ENCODE measurements at regions not wholly inside any gene's neighbourhood (a gene's known extent, or its start where the extent isn't known, plus 50 kb on each side); places are given as distances from the start of the nearest gene placed in this dataset.

DNA sequence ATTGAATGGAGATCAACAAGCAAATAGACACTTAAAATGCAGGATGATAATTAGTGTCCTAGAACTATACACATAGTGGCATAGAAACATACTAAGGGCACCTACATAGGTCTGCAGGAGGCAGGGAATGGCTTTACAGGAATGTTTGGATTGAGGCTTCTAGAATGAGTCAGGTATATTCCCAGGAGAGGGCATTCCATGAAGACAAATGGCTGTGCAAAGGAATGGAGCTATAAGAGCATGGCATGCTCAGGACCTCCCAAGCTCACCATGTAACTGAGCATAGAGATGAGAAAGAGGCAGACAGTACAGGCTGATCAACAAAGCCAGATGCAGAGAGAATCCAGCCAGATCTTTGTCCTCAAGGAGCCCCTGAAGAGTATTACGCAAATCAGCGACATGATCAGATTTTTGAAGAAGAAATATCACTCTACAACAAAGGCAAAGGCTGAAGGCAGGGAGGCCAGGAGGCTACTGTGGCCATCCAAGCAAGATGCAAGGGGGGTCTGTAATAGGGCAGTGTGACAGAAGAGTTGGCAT lies 211.1 kb upstream of the MTNR1B start:
- Mint-ChIP-seq H3K4me3 (ENCODE audit: unreplicated experiment) (no peak overlapping the region), H3K27ac (ENCODE audit: unreplicated experiment) (no peak overlapping the region), H3K4me1 (ENCODE audit: low read depth) (peaks cover 5% of the 10 kb centered on the region), H3K9me3 (ENCODE audit: low read depth) (peaks cover 3% of the 10 kb centered on the region), H3K36me3 (ENCODE audit: low read depth) (peaks cover 2% of the 10 kb centered on the region), H3K27me3 (ENCODE audit: low read depth) (no peaks in the 10 kb centered on the region)
- TF ChIP-seq CTCF (IDR thresholded peaks at IDR 0.05): no peak
- no peak for DNase-seq (ENCODE audit: low spot score)

DNA sequence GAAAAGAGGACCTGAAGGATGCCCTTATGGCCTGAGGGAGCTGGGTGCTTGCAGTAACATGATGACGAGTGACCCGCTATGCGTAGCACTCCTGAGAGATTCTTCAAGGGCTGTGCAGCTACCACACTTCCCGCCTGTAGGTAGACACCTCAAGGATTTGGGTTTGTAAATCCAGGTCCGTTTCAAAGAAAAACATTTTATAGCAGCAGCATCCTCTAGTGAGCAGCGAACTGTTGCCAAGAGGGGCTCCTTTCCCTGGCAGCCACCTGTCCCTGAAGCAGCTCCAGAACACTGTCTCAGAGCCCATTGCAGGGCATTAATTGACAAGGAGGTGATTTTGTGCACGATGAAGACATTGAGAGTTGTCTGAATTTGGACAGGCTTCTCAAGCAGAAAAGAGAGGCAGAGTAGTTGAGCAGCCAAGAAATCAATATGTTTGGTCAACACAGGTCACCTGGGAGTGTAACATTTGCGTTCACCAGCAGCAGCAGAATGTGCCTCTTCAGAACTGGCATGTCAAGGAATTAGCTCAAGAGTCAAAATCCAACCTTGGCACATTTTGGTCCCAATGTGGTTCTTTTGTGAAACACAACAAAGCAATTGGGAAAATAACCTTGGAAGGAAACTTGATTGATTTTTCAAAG lies 209.8 kb upstream of the MTNR1B start:
- no peak for TF ChIP-seq CTCF (IDR thresholded peaks at IDR 0.05)
- Mint-ChIP-seq H3K4me1 (ENCODE audit: low read depth) (peaks cover 5% of the 10 kb centered on the region), H3K9me3 (ENCODE audit: low read depth) (no peaks in the 10 kb centered on the region), H3K27me3 (ENCODE audit: low read depth) (no peaks in the 10 kb centered on the region), H3K36me3 (ENCODE audit: low read depth) (peaks cover 2% of the 10 kb centered on the region), H3K4me3 (ENCODE audit: unreplicated experiment) (no peak overlapping the region), H3K27ac (ENCODE audit: unreplicated experiment) (no peak overlapping the region)
- no peak for DNase-seq (ENCODE audit: low spot score)

GRCh38 chr11:92762121-92762540 lies 207.3 kb upstream of the MTNR1B start:
- Mint-ChIP-seq H3K4me3 (ENCODE audit: unreplicated experiment) (no peak overlapping the region), H3K9me3 (ENCODE audit: low read depth) (no peaks in the 10 kb centered on the region), H3K4me1 (ENCODE audit: low read depth) (peaks cover 19% of the 10 kb centered on the region), H3K27ac (ENCODE audit: unreplicated experiment) (no peak overlapping the region), H3K36me3 (ENCODE audit: low read depth) (peaks cover 2% of the 10 kb centered on the region), H3K27me3 (ENCODE audit: low read depth) (no peaks in the 10 kb centered on the region)
- no peak for DNase-seq (ENCODE audit: low spot score)
- no peak for TF ChIP-seq CTCF (IDR thresholded peaks at IDR 0.05)

DNA sequence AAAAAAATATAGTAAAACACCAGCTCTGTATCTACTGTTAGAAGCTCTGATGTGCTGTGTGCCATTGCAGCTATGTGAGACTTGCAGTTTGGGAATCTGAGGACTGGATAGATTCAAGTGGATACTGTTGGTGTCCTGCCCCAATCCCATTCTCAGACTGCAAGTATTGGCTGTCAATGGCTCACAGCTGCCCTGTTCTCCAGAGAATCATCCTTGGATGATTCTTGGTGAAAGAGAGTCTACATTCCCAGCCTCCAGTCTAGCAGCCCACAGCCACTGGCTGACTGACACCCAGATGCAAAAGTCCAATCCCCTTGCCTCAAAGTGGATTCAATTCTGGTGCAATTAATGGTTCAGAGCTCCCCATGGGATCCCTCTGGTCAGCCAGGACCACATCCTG lies 206.1 kb upstream of the MTNR1B start:
- Mint-ChIP-seq H3K9me3 (ENCODE audit: low read depth) (no peaks in the 10 kb centered on the region), H3K36me3 (ENCODE audit: low read depth) (peaks cover 2% of the 10 kb centered on the region), H3K27ac (ENCODE audit: unreplicated experiment) (no peak overlapping the region), H3K27me3 (ENCODE audit: low read depth) (no peaks in the 10 kb centered on the region), H3K4me1 (ENCODE audit: low read depth) (peaks cover 16% of the 10 kb centered on the region), H3K4me3 (ENCODE audit: unreplicated experiment) (no peak overlapping the region)
- TF ChIP-seq CTCF (IDR thresholded peaks at IDR 0.05): no peak
- no peak for DNase-seq (ENCODE audit: low spot score)

DNA sequence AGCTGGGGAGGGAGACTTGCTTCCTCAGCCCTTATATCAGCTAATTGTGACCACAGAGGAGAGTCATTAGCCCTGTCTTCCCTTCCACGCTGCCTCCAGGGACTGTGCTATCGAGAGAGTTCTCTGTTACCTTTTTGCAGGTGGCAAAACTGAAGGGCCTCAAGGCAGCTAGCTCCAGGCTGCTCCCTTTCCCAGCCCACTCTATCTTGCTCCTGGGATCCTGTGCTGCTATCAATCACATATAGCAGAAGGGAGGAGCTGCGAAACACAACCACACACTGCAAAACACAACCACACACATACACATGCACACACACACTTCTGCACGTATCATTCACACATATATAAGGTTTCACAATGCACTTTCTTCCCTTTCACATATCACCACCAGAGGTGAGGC lies 205.3 kb upstream of the MTNR1B start:
- no peak for TF ChIP-seq CTCF (IDR thresholded peaks at IDR 0.05)
- H3K4me1 Mint-ChIP-seq (ENCODE audit: low read depth): peaks cover 14% of the 10 kb centered on the region
- no peaks in the 10 kb centered on the region for H3K27me3 Mint-ChIP-seq (ENCODE audit: low read depth)
- no peak overlapping the region for H3K4me3 Mint-ChIP-seq (ENCODE audit: unreplicated experiment)
- DNase-seq (ENCODE audit: low spot score): no peak
- H3K36me3 Mint-ChIP-seq (ENCODE audit: low read depth): peaks cover 2% of the 10 kb centered on the region
- H3K27ac Mint-ChIP-seq (ENCODE audit: unreplicated experiment): no peak overlapping the region
- no peaks in the 10 kb centered on the region for H3K9me3 Mint-ChIP-seq (ENCODE audit: low read depth)
